Testis (tissue), 2 donors: ENCODE measurements at regions not wholly inside any gene's neighbourhood (a gene's known extent, or its start where the extent isn't known, plus 50 kb on each side); places are given as distances from the start of the nearest gene placed in this dataset.

Experiments
- CTCF ChIP-seq, 3 experiments: fragments of 450-650 bp in 2 of 3; fragments of 200-600 bp in 1 of 3; sonication (generic) in 1 of 3; IDR thresholded peaks; one replicate each; pipeline ENCODE4 v1.5.1; 2016 to 2019; ENCODE audit warnings: antibody characterized with exemption in 3 of 3, mild to moderate bottlenecking in 2 of 3, moderate library complexity in 1 of 3
- POLR2A ChIP-seq: fragments of 450-650 bp; IDR thresholded peaks from one replicate; pipeline ENCODE4 v1.6.1; 2017; ENCODE audit warnings: antibody characterized with exemption, mild to moderate bottlenecking, moderate library complexity

- TF ChIP-seq CTCF (IDR thresholded peaks at IDR 0.05) = no peak
- no peak for TF ChIP-seq POLR2A
Measured at GRCh38 chr14:86933958-86934595, 1058.9 kb downstream of the GALC start.
